Tibial nerve (tissue), 4 donors: ENCODE measurements at regions not wholly inside any gene's neighbourhood (a gene's known extent, or its start where the extent isn't known, plus 50 kb on each side); places are given as distances from the start of the nearest gene placed in this dataset.

Experiments used
- DNase-seq, 2 donors: peaks; one replicate each; pipeline ENCODE4 v3.0.0-alpha.2; 2019; ENCODE audit warnings: low spot score in 2 of 2
- H3K27ac ChIP-seq, 4 donors: fragments of 200-600 bp; sonication (generic) in 3 of 4; one replicate each; pipeline ENCODE4 v1.5.1; 2017 to 2019; ENCODE audit warnings: mild to moderate bottlenecking in 1 of 4
- H3K27me3 ChIP-seq, 2 donors: fragments of 200-600 bp; sonication (generic) in 1 of 2; one replicate each; pipeline versions ENCODE4 v1.5.1 to v1.6.0; 2017 to 2019
- H3K36me3 ChIP-seq, 3 donors: fragments of 200-600 bp; sonication (generic); one replicate each; pipeline ENCODE4 v1.5.1; 2018 to 2019
- H3K4me1 ChIP-seq, 4 donors: fragments of 200-600 bp; sonication (generic) in 3 of 4; one replicate each; pipeline ENCODE4 v1.5.1; 2017 to 2019
- H3K4me3 ChIP-seq, 4 donors: fragments of 200-600 bp; sonication (generic) in 3 of 4; one replicate each; pipeline ENCODE4 v1.5.1; 2017 to 2019; ENCODE audit warnings: mild to moderate bottlenecking in 1 of 4, moderate library complexity in 1 of 4
- H3K9me3 ChIP-seq, 4 donors: fragments of 200-600 bp; sonication (generic) in 3 of 4; one replicate each; pipeline ENCODE4 v1.5.1; 2017 to 2019
- CTCF ChIP-seq, 5 experiments: fragments of 200-600 bp in 3 of 5; fragments of 450-650 bp in 2 of 5; sonication (generic) in 3 of 5; IDR thresholded peaks; one replicate each; pipeline ENCODE4 v1.5.1; 2016 to 2019; ENCODE audit warnings: antibody characterized with exemption in 5 of 5, mild to moderate bottlenecking in 3 of 5, moderate library complexity in 2 of 5
- EP300 ChIP-seq, 2 donors: sonication (generic); formaldehyde crosslinking; IDR thresholded peaks; one replicate each; pipeline ENCODE4 v1.6.1; 2017; ENCODE audit warnings: antibody characterized with exemption in 2 of 2, mild to moderate bottlenecking in 1 of 2
- POLR2A ChIP-seq, 2 donors: fragments of 450-650 bp; IDR thresholded peaks; one replicate each; pipeline ENCODE4 v1.6.1; 2017; ENCODE audit warnings: antibody characterized with exemption in 2 of 2, mild to moderate bottlenecking in 2 of 2, moderate library complexity in 2 of 2
- WGBS, 2 donors: methylation state at CpG; one replicate each; pipeline ENCODE4 v1.1.5; 2018; 5-methylcytosine and 5-hydroxymethylcytosine counted together

GRCh38 chr13:106905380-106906162, 337.6 kb upstream of the ARGLU1 start:
- no peaks in the 10 kb centered on the region for H3K4me1 ChIP-seq
- no peak overlapping the region for H3K4me3 ChIP-seq
- H3K27me3 ChIP-seq = no peaks in the 10 kb centered on the region
- TF ChIP-seq CTCF (IDR thresholded peaks at IDR 0.05) = no peak
- no peak for TF ChIP-seq EP300 (IDR thresholded peaks at IDR 0.05)
- TF ChIP-seq POLR2A (IDR thresholded peaks at IDR 0.05) = no peak
- no peak for DNase-seq
- no peaks in the 10 kb centered on the region for H3K36me3 ChIP-seq
- no peaks in the 10 kb centered on the region for H3K9me3 ChIP-seq
- WGBS, 2 donors = 65 to 71% methylated on average over 14 of the region's 14 CpGs
- H3K27ac ChIP-seq = no peak overlapping the region

GRCh38 chr13:106899442-106899841, 331.5 kb upstream of the ARGLU1 start:
- Histone ChIP-seq H3K4me3 (no peak overlapping the region), H3K4me1 (no peaks in the 10 kb centered on the region), H3K27me3 (no peaks in the 10 kb centered on the region), H3K9me3 (no peaks in the 10 kb centered on the region), H3K36me3 (no peaks in the 10 kb centered on the region), H3K27ac (no peak overlapping the region)
- TF ChIP-seq POLR2A (IDR thresholded peaks at IDR 0.05) (no peak), EP300 (IDR thresholded peaks at IDR 0.05) (no peak), CTCF (IDR thresholded peaks at IDR 0.05) (no peak)
- no peak for DNase-seq

- Histone ChIP-seq H3K9me3 (no peaks in the 10 kb centered on the region), H3K4me1 (no peaks in the 10 kb centered on the region), H3K36me3 (no peaks in the 10 kb centered on the region), H3K4me3 (no peak overlapping the region), H3K27ac (no peak overlapping the region), H3K27me3 (no peaks in the 10 kb centered on the region)
- 62 to 64% methylated on average over 2 of the region's 2 CpGs for WGBS, 2 donors
- no peak for TF ChIP-seq CTCF (IDR thresholded peaks at IDR 0.05)
- TF ChIP-seq EP300 (IDR thresholded peaks at IDR 0.05) = no peak
- no peak for TF ChIP-seq POLR2A (IDR thresholded peaks at IDR 0.05)
- no peak for DNase-seq
Observed at GRCh38 chr13:106898231-106898630, 330.3 kb upstream of the ARGLU1 start.

- no peaks in the 10 kb centered on the region for H3K27me3 ChIP-seq
- H3K27ac ChIP-seq = no peak overlapping the region
- WGBS, 2 donors = 89 to 93% methylated on average over 2 of the region's 2 CpGs
- DNase-seq = no peak
- TF ChIP-seq POLR2A (IDR thresholded peaks at IDR 0.05) = no peak
- TF ChIP-seq CTCF (IDR thresholded peaks at IDR 0.05) = no peak
- TF ChIP-seq EP300 (IDR thresholded peaks at IDR 0.05) = no peak
- no peaks in the 10 kb centered on the region for H3K36me3 ChIP-seq
- no peak overlapping the region for H3K4me3 ChIP-seq
- no peaks in the 10 kb centered on the region for H3K9me3 ChIP-seq
- no peaks in the 10 kb centered on the region for H3K4me1 ChIP-seq
Observed at GRCh38 chr13:106888148-106888547, 320.2 kb upstream of the ARGLU1 start.

GRCh38 chr13:106887686-106888085, 319.7 kb upstream of the ARGLU1 start:
- TF ChIP-seq POLR2A (IDR thresholded peaks at IDR 0.05) = no peak
- TF ChIP-seq CTCF (IDR thresholded peaks at IDR 0.05) = no peak
- TF ChIP-seq EP300 (IDR thresholded peaks at IDR 0.05) = no peak
- DNase-seq = no peak
- WGBS, 2 donors = 58 to 62% methylated on average over 2 of the region's 2 CpGs
- H3K27ac ChIP-seq = no peak overlapping the region
- H3K9me3 ChIP-seq = no peaks in the 10 kb centered on the region
- H3K36me3 ChIP-seq = no peaks in the 10 kb centered on the region
- H3K4me3 ChIP-seq = no peak overlapping the region
- no peaks in the 10 kb centered on the region for H3K27me3 ChIP-seq
- H3K4me1 ChIP-seq = no peaks in the 10 kb centered on the region
